ENCODE measurements at regions not wholly inside any gene's neighbourhood (a gene's known extent, or its start where the extent isn't known, plus 50 kb on each side); places are given as distances from the start of the nearest gene placed in this dataset.

- DNase-seq (ENCODE audit: low spot score in 2 of 2) = no peak
- TF ChIP-seq POLR2A (IDR thresholded peaks at IDR 0.05) = no peak
- TF ChIP-seq EP300 (IDR thresholded peaks at IDR 0.05) = no peak
- no peak for TF ChIP-seq CTCF (IDR thresholded peaks at IDR 0.05)
- Histone ChIP-seq H3K9me3 (no peaks in the 10 kb centered on the region), H3K36me3 (no peaks in the 10 kb centered on the region), H3K4me1 (no peaks in the 10 kb centered on the region), H3K27ac (no peak overlapping the region), H3K4me3 (no peak overlapping the region), H3K27me3 (no peaks in the 10 kb centered on the region)
- WGBS, 2 donors = 77 to 78% methylated on average over 5 of the region's 5 CpGs
These were observed 202.0 kb upstream of the EPHA4 start for GRCh38 chr2:221774136-221774535.

- no peak for TF ChIP-seq POLR2A (IDR thresholded peaks at IDR 0.05)
- TF ChIP-seq EP300 (IDR thresholded peaks at IDR 0.05) = no peak
- no peak for TF ChIP-seq CTCF (IDR thresholded peaks at IDR 0.05)
- 89 to 95% methylated on average over 1 of the region's 1 CpG for WGBS, 2 donors
- Histone ChIP-seq H3K9me3 (no peaks in the 10 kb centered on the region), H3K4me1 (no peaks in the 10 kb centered on the region), H3K36me3 (no peaks in the 10 kb centered on the region), H3K27ac (no peak overlapping the region), H3K27me3 (no peaks in the 10 kb centered on the region), H3K4me3 (no peak overlapping the region)
- no peak for DNase-seq (ENCODE audit: low spot score in 2 of 2)
These were observed 199.2 kb upstream of the EPHA4 start for GRCh38 chr2:221771297-221771696.

- Histone ChIP-seq H3K9me3 (no peaks in the 10 kb centered on the region), H3K27me3 (no peaks in the 10 kb centered on the region), H3K36me3 (no peaks in the 10 kb centered on the region), H3K4me3 (no peak overlapping the region), H3K4me1 (no peaks in the 10 kb centered on the region), H3K27ac (no peak overlapping the region)
- no peak for TF ChIP-seq CTCF (IDR thresholded peaks at IDR 0.05)
- no peak for TF ChIP-seq EP300 (IDR thresholded peaks at IDR 0.05)
- TF ChIP-seq POLR2A (IDR thresholded peaks at IDR 0.05) = no peak
- DNase-seq (ENCODE audit: low spot score in 2 of 2) = no peak
- WGBS, 2 donors = 57 to 58% methylated on average over 9 of the region's 9 CpGs
These were observed 195.3 kb upstream of the EPHA4 start for GRCh38 chr2:221767106-221768012.

- Histone ChIP-seq H3K27me3 (no peaks in the 10 kb centered on the region), H3K4me3 (no peak overlapping the region), H3K4me1 (no peaks in the 10 kb centered on the region), H3K36me3 (no peaks in the 10 kb centered on the region), H3K9me3 (no peaks in the 10 kb centered on the region), H3K27ac (no peak overlapping the region)
- 62 to 69% methylated on average over 1 of the region's 1 CpG for WGBS, 2 donors
- DNase-seq (ENCODE audit: low spot score in 2 of 2) = no peak
- TF ChIP-seq CTCF (IDR thresholded peaks at IDR 0.05) (no peak), EP300 (IDR thresholded peaks at IDR 0.05) (no peak), POLR2A (IDR thresholded peaks at IDR 0.05) (no peak)
These were observed 190.4 kb upstream of the EPHA4 start for GRCh38 chr2:221762496-221762895.

GRCh38 chr2:221761260-221761659, 189.2 kb upstream of the EPHA4 start:
- H3K27ac ChIP-seq = no peak overlapping the region
- 88 to 96% methylated on average over 2 of the region's 2 CpGs for WGBS, 2 donors
- no peaks in the 10 kb centered on the region for H3K9me3 ChIP-seq
- H3K36me3 ChIP-seq = no peaks in the 10 kb centered on the region
- TF ChIP-seq POLR2A (IDR thresholded peaks at IDR 0.05) = no peak
- no peak for TF ChIP-seq EP300 (IDR thresholded peaks at IDR 0.05)
- no peak for TF ChIP-seq CTCF (IDR thresholded peaks at IDR 0.05)
- no peak for DNase-seq (ENCODE audit: low spot score in 2 of 2)
- no peak overlapping the region for H3K4me3 ChIP-seq
- no peaks in the 10 kb centered on the region for H3K4me1 ChIP-seq
- no peaks in the 10 kb centered on the region for H3K27me3 ChIP-seq

Measured in tibial nerve (tissue), 4 donors.